ENCODE measurements at regions not wholly inside any gene's neighbourhood (a gene's known extent, or its start where the extent isn't known, plus 50 kb on each side); places are given as distances from the start of the nearest gene placed in this dataset.

GRCh38 chr14:76551906-76552305, 176.0 kb downstream of the ESRRB start:
- DNase-seq (ENCODE audit: low read depth): no peak

GRCh38 chr14:76564471-76565422, 188.8 kb downstream of the ESRRB start:
- DNase-seq (ENCODE audit: low read depth): no peak

GRCh38 chr14:76566439-76566838, 190.5 kb downstream of the ESRRB start:
- DNase-seq (ENCODE audit: low read depth): no peak

DNA sequence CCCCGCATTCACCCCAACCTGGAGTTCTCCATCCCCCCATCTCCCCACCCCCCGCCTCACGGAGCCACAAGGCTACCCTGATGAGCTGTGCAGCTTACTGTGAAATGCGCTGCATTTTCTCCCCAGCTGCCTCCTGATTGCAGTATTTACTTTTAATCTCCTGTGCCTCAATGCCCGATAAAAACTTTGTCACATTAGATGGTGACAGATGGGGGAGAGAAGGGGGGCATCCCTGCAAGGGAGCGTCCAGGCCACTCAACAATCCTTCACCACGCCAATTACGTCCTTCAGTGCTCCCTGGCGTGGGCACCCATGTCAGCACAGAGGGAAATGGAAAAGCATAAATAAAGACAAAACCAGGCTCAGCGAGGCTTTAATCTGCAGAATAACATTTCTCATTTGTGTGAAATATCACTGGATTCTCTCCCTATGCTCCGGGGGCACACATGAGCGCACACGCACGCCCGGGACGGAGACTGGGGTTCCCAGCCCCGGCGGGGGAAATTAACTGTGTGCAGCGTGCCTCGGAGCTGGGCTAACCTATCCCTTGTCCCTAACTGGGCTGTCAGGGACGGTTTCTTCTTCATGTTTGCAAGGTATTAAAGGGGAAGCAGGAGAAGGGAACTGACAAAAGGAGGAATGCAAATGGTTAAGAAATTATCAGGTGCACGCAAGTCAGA, 186.7 kb upstream of the VASH1 start:
- no peak for DNase-seq (ENCODE audit: low read depth)

DNA sequence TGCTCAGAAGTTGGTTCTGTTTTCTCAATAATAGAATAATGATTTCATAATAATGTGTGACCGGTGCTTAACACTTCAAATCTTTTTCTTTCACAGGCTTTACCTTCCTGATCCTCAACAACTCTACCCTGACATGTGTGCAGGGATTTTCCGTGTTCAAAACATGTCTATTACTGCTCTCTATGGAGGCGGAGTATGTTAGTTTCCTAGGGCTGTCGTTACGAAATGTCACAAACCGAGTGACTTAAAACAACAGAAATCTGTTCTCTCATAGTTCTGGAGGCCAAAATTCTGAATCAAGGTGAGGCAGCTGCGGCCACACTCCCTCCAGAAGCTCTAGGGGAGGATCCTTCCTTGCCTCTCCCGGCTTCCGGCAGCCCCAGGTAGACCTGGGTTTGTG, 186.2 kb upstream of the VASH1 start:
- DNase-seq (ENCODE audit: low read depth): no peak

- no peak for DNase-seq (ENCODE audit: low read depth)
Measured at GRCh38 chr14:76576047-76576741, 185.1 kb upstream of the VASH1 start.

- DNase-seq (ENCODE audit: low read depth): no peak
Measured at GRCh38 chr14:76577090-76577489, 184.2 kb upstream of the VASH1 start.

DNA sequence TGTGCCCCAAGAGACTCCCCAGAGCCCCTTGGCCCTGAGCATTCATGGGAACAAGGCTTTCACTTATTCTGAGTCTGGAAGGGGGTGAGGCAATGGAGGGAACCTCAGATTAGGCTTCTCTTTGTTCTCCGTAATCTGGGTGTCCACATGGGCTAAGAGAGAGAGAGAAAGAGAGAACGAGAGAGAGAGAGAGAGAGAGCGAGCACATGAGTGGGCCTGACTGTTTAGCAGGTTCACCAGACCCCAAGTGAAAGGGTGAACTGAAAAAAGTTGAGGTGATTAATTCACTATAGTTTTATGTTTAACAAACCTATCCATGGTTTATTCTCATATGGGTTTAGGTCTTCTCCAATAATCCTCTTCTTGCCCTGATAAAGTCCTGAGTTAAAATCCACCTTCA, 183.4 kb upstream of the VASH1 start:
- no peak for DNase-seq (ENCODE audit: low read depth)

DNA sequence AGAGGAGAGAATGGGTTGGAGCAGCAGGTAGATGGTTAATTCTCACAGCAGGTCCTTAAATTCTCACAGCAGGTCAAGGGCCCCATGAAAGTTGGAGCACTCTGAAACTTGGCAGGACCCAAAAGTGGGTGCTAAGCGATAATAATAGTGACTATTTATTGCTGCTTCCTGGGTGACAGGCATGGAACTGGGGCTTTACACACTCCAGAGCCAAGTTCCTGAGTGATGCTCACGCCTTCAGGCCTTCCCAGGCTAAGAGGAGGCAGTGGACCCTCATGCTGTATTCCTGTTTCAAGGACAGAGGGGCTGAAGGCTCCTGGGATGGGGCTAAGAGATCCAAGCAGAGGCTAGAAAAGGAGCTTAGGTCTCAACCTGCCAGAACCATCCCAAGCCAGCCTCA, 180.9 kb upstream of the VASH1 start:
- no peak for DNase-seq (ENCODE audit: low read depth)

DNA sequence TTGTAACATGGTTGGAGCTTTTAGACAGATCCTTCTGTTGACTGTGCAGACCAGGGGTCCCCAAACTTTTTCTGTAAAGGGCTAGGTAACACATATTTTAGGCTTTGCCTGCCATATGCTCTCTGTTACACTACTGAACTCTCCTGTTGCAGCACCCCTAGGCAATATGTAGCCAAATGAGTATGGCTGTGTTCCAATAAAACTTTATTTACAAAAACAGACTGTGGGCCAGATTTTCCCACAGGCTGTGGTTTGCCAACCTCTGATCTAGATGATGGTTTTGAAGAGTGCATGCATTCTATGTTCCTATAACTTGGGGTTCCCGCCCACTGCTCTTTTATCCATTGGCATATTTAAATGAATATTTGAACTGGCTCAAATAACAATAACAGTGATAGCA, 180.3 kb upstream of the VASH1 start:
- no peak for DNase-seq (ENCODE audit: low read depth)

DNA sequence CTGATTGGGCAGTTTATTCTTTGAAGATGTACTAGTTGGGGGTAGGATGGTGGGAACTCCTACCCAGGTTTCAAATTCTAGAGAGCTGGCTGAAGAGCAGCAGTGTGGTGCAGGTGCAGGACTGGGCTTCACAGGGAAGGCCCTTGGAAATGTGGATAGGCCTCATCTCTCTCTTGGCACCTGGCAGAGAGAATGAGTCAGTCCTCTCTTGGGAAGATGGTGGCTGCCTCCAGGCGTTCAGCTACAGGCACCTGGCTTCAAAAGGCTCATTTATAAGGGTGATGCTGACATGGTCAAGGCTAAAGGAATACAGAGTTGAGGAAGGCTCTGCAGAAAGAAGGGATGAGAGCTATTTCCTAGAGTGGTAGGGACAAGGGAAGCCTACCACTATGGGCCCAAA, 179.7 kb upstream of the VASH1 start:
- DNase-seq (ENCODE audit: low read depth): no peak

GRCh38 chr14:76582447-76582846, 178.8 kb upstream of the VASH1 start:
- DNase-seq (ENCODE audit: low read depth): no peak

GRCh38 chr14:76583174-76583573, 178.1 kb upstream of the VASH1 start:
- no peak for DNase-seq (ENCODE audit: low read depth)

DNA sequence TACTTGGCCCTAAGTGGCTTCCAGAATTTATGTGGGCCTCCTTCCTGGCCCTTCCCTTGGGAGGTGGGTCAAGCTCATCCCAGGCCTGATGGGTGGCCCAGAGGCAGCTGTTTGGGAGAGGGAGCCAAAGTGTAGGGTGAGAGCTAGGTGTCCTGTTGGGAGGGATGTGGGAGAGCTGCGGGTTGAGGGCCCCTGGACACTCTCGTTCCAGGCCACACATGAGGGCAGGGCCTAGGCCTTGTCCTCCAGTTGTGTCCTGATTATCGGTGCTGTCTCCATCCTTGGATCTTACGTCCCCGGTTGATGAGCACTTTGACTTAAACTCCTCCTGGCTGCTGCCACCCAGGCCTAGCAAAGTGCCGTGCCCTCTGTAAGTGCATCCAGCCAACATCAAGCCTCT, 177.5 kb upstream of the VASH1 start:
- no peak for DNase-seq (ENCODE audit: low read depth)

- DNase-seq (ENCODE audit: low read depth): no peak
Measured at GRCh38 chr14:76584271-76584702, 177.0 kb upstream of the VASH1 start.

GRCh38 chr14:76585616-76586015, 175.7 kb upstream of the VASH1 start:
- DNase-seq (ENCODE audit: low read depth): no peak

- no peak for DNase-seq (ENCODE audit: low read depth)
Measured at GRCh38 chr14:76589246-76589645, 172.0 kb upstream of the VASH1 start.

DNA sequence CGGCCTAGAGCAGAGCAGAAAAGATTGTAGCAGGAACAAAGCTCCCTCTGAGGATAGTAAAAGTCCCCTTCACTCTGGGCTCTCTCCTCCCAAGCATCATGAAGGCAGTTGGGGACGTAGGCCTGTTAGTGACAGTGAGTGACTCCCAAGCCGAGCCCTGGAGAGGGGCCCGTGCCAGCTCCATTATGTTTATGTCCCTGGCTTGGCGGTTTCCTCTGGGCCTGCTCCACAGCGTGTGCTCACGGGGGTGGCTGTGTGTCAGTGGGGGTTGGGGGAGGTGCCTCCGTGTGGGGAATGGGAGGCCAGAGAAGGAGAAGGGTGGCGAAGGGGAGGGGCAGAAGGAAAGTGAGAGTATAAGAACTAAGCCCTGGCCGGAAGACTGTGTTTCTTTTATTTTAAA, 170.0 kb upstream of the VASH1 start:
- no peak for DNase-seq (ENCODE audit: low read depth)

- DNase-seq (ENCODE audit: low read depth): no peak
Measured at GRCh38 chr14:76595266-76595665, 166.0 kb upstream of the VASH1 start.

- DNase-seq (ENCODE audit: low read depth): no peak
Measured at GRCh38 chr14:76597387-76597786, 163.9 kb upstream of the VASH1 start.

DNA sequence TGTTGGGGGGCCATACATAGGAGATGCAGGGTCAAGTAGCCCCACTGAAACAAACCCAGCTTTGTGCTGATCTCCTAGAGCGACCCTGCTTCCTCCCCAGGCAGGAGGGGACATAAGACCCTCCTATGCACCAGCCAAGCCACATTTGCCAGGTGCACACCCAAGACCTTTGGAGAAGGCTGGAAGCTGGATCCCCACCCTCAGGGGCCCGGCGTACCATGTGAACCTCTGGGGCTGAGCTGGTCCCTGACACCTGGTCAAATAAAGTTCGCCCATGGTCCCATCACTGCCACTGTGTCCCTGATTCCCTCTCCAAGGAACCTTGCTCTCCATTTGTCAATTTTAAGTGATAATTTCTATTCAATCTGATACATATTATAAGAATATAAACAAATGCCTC, 162.1 kb upstream of the VASH1 start:
- DNase-seq (ENCODE audit: low read depth): no peak

DNA sequence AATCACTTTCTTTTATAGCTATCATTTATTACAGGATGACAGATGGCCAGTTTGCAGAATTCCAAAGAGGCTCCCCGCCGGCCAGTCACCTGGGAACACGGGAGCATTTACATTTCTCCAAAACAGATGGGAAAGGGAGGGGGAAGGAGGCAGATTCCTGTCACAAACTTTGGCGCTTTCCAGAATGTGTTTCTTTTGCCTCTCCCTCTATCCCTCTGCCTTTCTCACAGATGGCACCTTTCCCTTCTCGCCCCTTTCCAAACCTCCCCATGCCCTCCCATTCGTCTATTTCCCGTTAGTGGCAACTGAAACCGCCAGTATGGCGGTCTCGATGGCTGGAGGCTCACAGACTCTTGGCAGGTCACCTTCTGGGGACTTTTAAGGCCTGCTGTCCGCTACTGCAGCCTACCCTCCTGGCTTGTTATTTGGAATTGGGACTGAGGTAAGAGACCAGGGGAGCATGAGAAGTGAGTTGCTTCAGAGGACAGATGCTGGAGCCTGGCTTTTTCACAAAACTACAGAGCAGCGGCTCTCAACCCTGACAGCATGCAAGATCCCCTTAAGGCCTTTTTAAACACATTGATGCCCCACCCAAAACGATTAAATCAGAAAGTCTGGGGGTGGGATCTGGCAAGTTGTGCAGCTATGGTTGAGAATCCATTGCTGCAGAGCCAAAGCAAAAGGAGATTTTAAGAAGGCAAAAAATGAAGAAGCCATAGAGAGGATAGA, 161.5 kb upstream of the VASH1 start:
- DNase-seq (ENCODE audit: low read depth): no peak

Measured in fibroblast of the conjunctiva (primary cell).